ENCODE measurements at regions not wholly inside any gene's neighbourhood (a gene's known extent, or its start where the extent isn't known, plus 50 kb on each side); places are given as distances from the start of the nearest gene placed in this dataset.

GRCh38 chr5:173557123-173557903 lies 59.1 kb downstream of the BOD1 start:
- no peak for TF ChIP-seq CTCF (IDR thresholded peaks at IDR 0.05; ENCODE audit: control extremely low read depth, extremely low read depth, low read depth, missing control alignments)
- POLR2A ChIA-PET = no interaction called here
- DNase-seq (ENCODE audit: extremely low spot score) = no peak
- CTCF ChIA-PET = interaction anchor here (1.0 to 2.7 kb wide), 7 partner anchors 9 to 68 kb away, joined by 3 to 14 read pairs (median 3); no protein-coding TSS in a partner anchor

GRCh38 chr5:173556142-173557028 lies 60.1 kb downstream of the BOD1 start:
- no peak for DNase-seq (ENCODE audit: extremely low spot score)
- CTCF ChIA-PET = interaction anchor here (0.8 to 2.7 kb wide), 8 partner anchors 8 to 105 kb away, joined by 3 to 14 read pairs (median 4); no protein-coding TSS in a partner anchor
- TF ChIP-seq CTCF (IDR thresholded peaks at IDR 0.05; ENCODE audit: control extremely low read depth, extremely low read depth, low read depth, missing control alignments) = no peak
- POLR2A ChIA-PET = no interaction called here

DNA sequence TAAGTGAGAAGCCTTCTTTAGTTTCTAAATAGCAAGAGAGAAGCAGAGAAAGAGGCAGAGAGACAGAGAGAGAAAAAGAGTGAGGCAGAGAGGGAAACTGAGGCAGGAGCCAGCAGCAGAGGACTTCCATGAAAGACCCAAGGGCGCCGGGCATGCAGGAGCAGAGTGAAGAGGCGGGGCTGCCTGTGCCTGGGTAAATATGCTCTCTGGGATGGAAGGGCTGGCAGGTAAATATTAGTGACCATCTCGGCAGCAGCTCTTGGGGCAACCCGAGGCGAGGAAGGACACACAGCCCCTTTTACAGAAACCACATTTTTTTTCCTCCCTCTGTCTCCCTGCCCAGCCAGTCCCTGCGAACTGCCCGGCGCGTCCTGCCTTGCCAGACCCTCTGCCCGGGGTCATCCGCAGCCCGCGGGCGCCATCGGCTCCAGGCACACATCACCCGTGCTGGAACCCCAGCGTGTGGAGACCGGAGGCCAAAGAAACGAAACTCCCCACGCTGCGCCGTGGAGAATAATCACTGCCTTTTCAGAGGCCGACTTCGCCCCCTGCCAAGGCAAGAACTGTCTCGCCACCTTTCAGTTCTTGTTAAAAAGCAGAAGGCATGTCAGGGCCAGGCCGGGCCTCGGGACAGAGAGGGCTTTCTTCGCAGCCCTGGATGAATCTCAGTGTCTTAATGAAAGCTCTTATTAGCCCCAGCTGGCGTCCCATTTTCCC lies 61.3 kb downstream of the BOD1 start:
- POLR2A ChIA-PET = no interaction called here
- CTCF ChIA-PET = interaction anchor here (0.8 kb wide), 1 partner anchor 104 kb away, joined by 4 read pairs; no protein-coding TSS in a partner anchor
- no peak for DNase-seq (ENCODE audit: extremely low spot score)

DNA sequence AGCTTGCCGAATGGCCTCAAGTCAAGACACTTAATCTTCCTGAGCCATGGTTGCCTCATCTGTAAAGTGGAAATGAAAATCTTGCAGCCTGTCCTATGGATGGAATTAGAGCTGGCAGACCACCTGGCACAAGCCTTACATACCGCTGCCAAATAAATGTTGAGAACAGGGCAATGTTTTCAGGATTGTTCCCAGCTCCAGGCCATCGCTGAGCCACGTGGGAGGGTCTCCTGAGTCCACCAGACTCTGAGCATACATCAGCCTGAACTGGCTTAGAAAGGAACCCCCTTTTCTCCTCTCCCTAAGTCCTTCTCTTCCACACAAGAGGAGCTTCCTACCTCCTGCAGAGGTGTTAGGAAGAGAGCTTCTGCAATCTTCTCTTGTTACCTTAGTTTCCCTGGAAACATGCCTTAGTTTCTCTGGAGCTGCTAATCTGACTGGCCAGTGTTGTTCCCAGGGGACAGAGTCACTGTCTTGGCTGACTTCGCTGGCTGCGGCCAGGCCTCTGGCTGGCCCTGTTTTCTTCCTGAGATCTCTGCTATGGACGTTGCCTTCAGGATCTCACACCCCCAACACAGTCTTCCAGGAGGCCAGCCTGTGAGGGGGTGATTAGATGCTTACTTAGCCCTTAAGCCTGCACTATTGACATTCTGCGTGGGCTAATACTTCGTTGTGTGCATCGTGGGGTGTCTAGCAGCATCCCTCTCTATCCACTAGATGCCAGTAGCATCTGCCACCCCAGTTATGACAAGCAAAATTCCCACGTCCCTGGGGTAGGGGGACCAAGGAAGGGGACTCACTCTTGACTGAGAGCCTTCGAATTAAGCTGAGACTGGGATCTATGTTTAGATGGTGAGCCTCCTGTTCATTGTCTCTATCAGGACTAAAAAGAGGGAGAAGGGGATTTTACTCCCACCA lies 62.2 kb downstream of the BOD1 start:
- no peak for DNase-seq (ENCODE audit: extremely low spot score)
- CTCF ChIA-PET = interaction anchor here (0.7 to 2.3 kb wide), 4 partner anchors 15 to 103 kb away, joined by 3 to 10 read pairs (median 4); no protein-coding TSS in a partner anchor
- no peak for TF ChIP-seq CTCF (IDR thresholded peaks at IDR 0.05; ENCODE audit: control extremely low read depth, extremely low read depth, low read depth, missing control alignments)
- POLR2A ChIA-PET = no interaction called here

More for the DNA sequence above, 61.3 kb downstream of the BOD1 start:
- no peak for TF ChIP-seq CTCF (IDR thresholded peaks at IDR 0.05; ENCODE audit: control extremely low read depth, extremely low read depth, low read depth, missing control alignments)

- POLR2A ChIA-PET = no interaction called here
- no peak for TF ChIP-seq CTCF (IDR thresholded peaks at IDR 0.05; ENCODE audit: control extremely low read depth, extremely low read depth, low read depth, missing control alignments)
- no peak for DNase-seq (ENCODE audit: extremely low spot score)
- CTCF ChIA-PET = interaction anchor here (1.7 kb wide), 1 partner anchor 22 kb away, joined by 5 read pairs; no protein-coding TSS in a partner anchor
Observed at GRCh38 chr5:173550641-173551040, 65.8 kb downstream of the BOD1 start.

All from GM10248 (cell line).